KMS-11 (cell line): ENCODE measurements at regions not wholly inside any gene's neighbourhood (a gene's known extent, or its start where the extent isn't known, plus 50 kb on each side); places are given as distances from the start of the nearest gene placed in this dataset.

Experiments used
- H2AFZ ChIP-seq: fragments of 200-600 bp; sonication (generic); 2 replicates; pipeline ENCODE4 v1.6.1; 2016; ENCODE audit warnings: antibody characterized with exemption, mixed run types, low read depth
- H3K27ac ChIP-seq: fragments of 200-600 bp; sonication (generic); 2 replicates; pipeline ENCODE4 v1.6.1; 2016; ENCODE audit warnings: mild to moderate bottlenecking, mixed run types
- H3K27me3 ChIP-seq: fragments of 200-600 bp; sonication (generic); 2 replicates; pipeline ENCODE4 v1.6.1; 2017; ENCODE audit warnings: mild to moderate bottlenecking, low read depth, mixed run types, moderate library complexity; ENCODE audit not compliant: insufficient read depth
- H3K36me3 ChIP-seq: fragments of 200-600 bp; sonication (generic); 2 replicates; pipeline ENCODE4 v1.6.1; 2017; ENCODE audit warnings: mild to moderate bottlenecking, mixed run types; ENCODE audit not compliant: insufficient read depth
- H3K4me1 ChIP-seq: fragments of 200-600 bp; sonication (generic); 2 replicates; pipeline ENCODE4 v1.6.1; 2016; ENCODE audit warnings: mild to moderate bottlenecking, low read depth, mixed run types; ENCODE audit not compliant: poor library complexity, severe bottlenecking
- H3K4me2 ChIP-seq: fragments of 200-600 bp; sonication (generic); 2 replicates; pipeline ENCODE4 v1.7.0; 2016; ENCODE audit warnings: mild to moderate bottlenecking, mixed run types
- H3K4me3 ChIP-seq: fragments of 200-600 bp; sonication (generic); IDR thresholded peaks from 2 replicates; pipeline ENCODE4 v1.6.1; 2017; ENCODE audit warnings: low read depth, low read length, mixed read lengths; ENCODE audit not compliant: insufficient read depth
- H3K79me2 ChIP-seq: fragments of 200-600 bp; sonication (generic); 2 replicates; pipeline ENCODE4 v1.6.1; 2016; ENCODE audit warnings: low read depth, mixed run types; ENCODE audit not compliant: insufficient read depth
- H3K9ac ChIP-seq: fragments of 200-600 bp; sonication (generic); 2 replicates; pipeline ENCODE4 v1.6.1; 2016; ENCODE audit warnings: mild to moderate bottlenecking, mixed run types
- H4K20me1 ChIP-seq: fragments of 200-600 bp; sonication (generic); 2 replicates; pipeline ENCODE4 v1.6.1; 2016; ENCODE audit warnings: mild to moderate bottlenecking, mixed run types; ENCODE audit not compliant: insufficient read depth
- CTCF ChIP-seq: fragments of 200-600 bp; sonication (generic); conservative IDR thresholded peaks from 2 replicates; pipeline ENCODE4 v1.6.1; 2017; ENCODE audit warnings: low read depth, mild to moderate bottlenecking, antibody characterized with exemption, low read length, moderate library complexity, mixed read lengths

DNA sequence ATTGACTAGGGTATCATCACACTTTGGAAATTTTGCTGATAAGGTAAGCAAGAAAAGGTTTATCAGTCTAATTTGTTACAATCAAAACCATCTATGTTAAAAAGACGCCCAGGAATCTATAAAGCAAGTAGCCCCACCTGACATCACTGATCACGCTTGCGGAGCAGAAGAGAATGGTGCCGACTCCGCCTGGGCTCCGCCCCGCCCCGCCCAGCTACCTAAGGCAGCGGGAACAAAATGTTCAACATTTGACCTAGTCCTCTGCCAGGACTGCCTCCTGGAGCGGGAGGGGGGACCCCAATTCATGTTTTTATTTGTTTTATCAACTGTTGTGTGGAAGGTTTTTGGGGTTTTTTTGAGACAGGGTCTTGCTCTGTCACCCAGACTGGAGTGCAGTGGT, 520.5 kb downstream of the PREX1 start:
- H3K27me3 ChIP-seq: peaks cover 43% of the 10 kb centered on the region; the same call in 1 of the 2 replicates

DNA sequence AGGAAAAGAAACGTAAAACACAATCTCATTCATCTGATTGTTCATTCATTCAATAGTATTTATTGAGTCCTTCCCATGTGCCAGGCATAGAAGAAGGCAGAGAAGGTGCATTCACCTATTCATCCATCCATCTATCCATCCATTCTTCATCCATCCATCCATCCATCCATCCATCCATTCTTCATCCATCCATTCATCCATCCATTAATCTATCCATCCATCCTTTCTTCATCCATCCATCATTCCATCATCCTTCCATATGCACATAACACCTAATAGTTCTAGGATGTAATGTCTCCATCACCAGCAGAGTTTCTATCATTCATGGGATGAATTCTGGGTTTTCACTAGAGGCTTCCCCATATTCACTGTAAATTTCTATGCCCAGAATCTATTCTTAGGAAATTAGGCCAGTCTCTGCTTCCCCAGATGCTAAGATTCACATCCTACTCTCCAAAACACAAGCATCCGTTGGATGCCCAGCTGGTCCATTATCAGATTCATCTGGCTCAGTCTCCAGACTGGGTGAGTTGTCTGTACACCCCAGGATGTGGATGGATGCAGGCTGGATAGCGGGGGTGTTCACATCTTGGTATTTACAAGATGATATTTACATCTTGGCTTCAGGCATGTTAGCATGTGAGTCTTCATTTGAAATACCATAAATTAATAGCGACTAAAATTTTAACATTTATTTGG, 517.7 kb upstream of the SULF2 start:
- no peaks in the 10 kb centered on the region for H4K20me1 ChIP-seq
- peaks cover 25% of the 10 kb centered on the region; the same call in 1 of the 2 replicates for H3K27me3 ChIP-seq
- no peak for TF ChIP-seq CTCF
- no peaks in the 10 kb centered on the region for H3K79me2 ChIP-seq
- H3K9ac ChIP-seq: no peak overlapping the region
- no peak overlapping the region for H3K4me3 ChIP-seq
- no peak overlapping the region for H2AFZ ChIP-seq
- H3K36me3 ChIP-seq: no peaks in the 10 kb centered on the region
- no peak overlapping the region for H3K4me2 ChIP-seq
- H3K27ac ChIP-seq: no peak overlapping the region
- H3K4me1 ChIP-seq: no peaks in the 10 kb centered on the region

More for the DNA sequence above, 520.5 kb downstream of the PREX1 start:
- Histone ChIP-seq H2AFZ (no peak overlapping the region), H3K79me2 (no peaks in the 10 kb centered on the region), H4K20me1 (no peaks in the 10 kb centered on the region), H3K4me1 (no peaks in the 10 kb centered on the region), H3K36me3 (no peaks in the 10 kb centered on the region), H3K4me2 (no peak overlapping the region), H3K4me3 (no peak overlapping the region), H3K9ac (no peak overlapping the region), H3K27ac (no peak overlapping the region)
- no peak for TF ChIP-seq CTCF

DNA sequence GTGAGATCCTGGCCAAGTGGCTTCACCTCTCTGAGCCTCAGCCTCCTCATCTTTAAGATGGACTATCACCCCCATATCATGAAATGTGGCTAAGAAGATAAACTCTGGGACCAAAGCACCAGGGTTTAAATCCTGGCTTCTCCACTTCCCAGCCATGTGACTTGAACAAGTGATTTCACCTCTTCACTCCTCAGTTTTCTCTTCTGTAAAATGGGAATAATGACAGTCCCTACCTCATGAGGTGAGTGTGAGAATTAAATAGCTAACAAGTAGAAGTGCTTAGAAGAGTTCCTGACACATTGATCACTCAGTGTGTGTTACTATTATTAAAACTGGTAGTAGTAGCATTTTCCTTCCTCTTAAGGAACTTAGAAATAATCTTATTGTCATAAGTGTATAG, 516.9 kb upstream of the SULF2 start:
- H3K36me3 ChIP-seq: no peaks in the 10 kb centered on the region
- no peak overlapping the region for H2AFZ ChIP-seq
- no peak overlapping the region for H3K27ac ChIP-seq
- H4K20me1 ChIP-seq: no peaks in the 10 kb centered on the region
- no peak overlapping the region for H3K9ac ChIP-seq
- H3K4me1 ChIP-seq: no peaks in the 10 kb centered on the region
- H3K27me3 ChIP-seq: peaks cover 22% of the 10 kb centered on the region; the same call in 1 of the 2 replicates
- no peak for TF ChIP-seq CTCF
- H3K79me2 ChIP-seq: no peaks in the 10 kb centered on the region
- no peak overlapping the region for H3K4me3 ChIP-seq
- H3K4me2 ChIP-seq: no peak overlapping the region

- Histone ChIP-seq H3K79me2 (no peaks in the 10 kb centered on the region), H3K4me3 (no peak overlapping the region), H3K9ac (no peak overlapping the region), H3K4me2 (no peak overlapping the region), H2AFZ (no peak overlapping the region), H3K27ac (no peak overlapping the region), H4K20me1 (no peaks in the 10 kb centered on the region), H3K36me3 (no peaks in the 10 kb centered on the region), H3K27me3 (peaks cover 22% of the 10 kb centered on the region; the same call in 1 of the 2 replicates), H3K4me1 (no peaks in the 10 kb centered on the region)
- TF ChIP-seq CTCF: no peak
Observed at GRCh38 chr20:48301189-48301588, 515.9 kb upstream of the SULF2 start.
